Loucy (cell line): ENCODE measurements at regions not wholly inside any gene's neighbourhood (a gene's known extent, or its start where the extent isn't known, plus 50 kb on each side); places are given as distances from the start of the nearest gene placed in this dataset.

Source experiments
- H2AFZ ChIP-seq: fragments of 200-600 bp; sonication (generic); 2 replicates; pipeline ENCODE4 v1.6.0; 2016; ENCODE audit warnings: antibody characterized with exemption, mild to moderate bottlenecking, low read length, moderate library complexity
- H3F3A ChIP-seq: fragments of 200-600 bp; 2 replicates; pipeline ENCODE4 v1.6.0; 2016; ENCODE audit warnings: antibody characterized with exemption, low read depth, mild to moderate bottlenecking
- H3K27me3 ChIP-seq: fragments of 200-600 bp; sonication (generic); 2 replicates; pipeline ENCODE4 v1.6.1; 2014; ENCODE audit warnings: low read length, mild to moderate bottlenecking; ENCODE audit not compliant: insufficient read depth, poor library complexity, severe bottlenecking
- H3K36me3 ChIP-seq: fragments of 200-600 bp; sonication (generic); 2 replicates; pipeline ENCODE4 v1.6.1; 2016; ENCODE audit warnings: low read length; ENCODE audit not compliant: insufficient read depth
- H3K4me1 ChIP-seq: fragments of 200-600 bp; sonication (generic); 2 replicates; pipeline ENCODE4 v1.5.1; 2014; ENCODE audit warnings: low read length, mild to moderate bottlenecking; ENCODE audit not compliant: insufficient read depth, poor library complexity, severe bottlenecking
- H3K4me2 ChIP-seq: fragments of 200-600 bp; sonication (generic); 2 replicates; pipeline ENCODE4 v1.6.0; 2014; ENCODE audit warnings: antibody characterized with exemption, low read length, low read depth, mild to moderate bottlenecking; ENCODE audit not compliant: poor library complexity, severe bottlenecking
- H3K4me3 ChIP-seq: fragments of 200-600 bp; sonication (generic); 2 replicates; pipeline ENCODE4 v1.5.1; 2014; ENCODE audit warnings: low read length, mild to moderate bottlenecking, mixed read lengths; ENCODE audit not compliant: poor library complexity, severe bottlenecking
- H3K79me2 ChIP-seq: fragments of 200-600 bp; sonication (generic); 2 replicates; pipeline ENCODE4 v1.6.1; 2014; ENCODE audit warnings: low read length; ENCODE audit not compliant: insufficient read depth
- H3K9ac ChIP-seq: fragments of 200-600 bp; sonication (generic); 2 replicates; pipeline ENCODE4 v1.6.0; 2014; ENCODE audit warnings: mild to moderate bottlenecking, low read depth, low read length, moderate library complexity; ENCODE audit not compliant: poor library complexity, severe bottlenecking
- H3K9me2 ChIP-seq: fragments of 200-600 bp; sonication (generic); replicated peaks from 2 replicates; pipeline ENCODE4 v1.6.1; 2016; ENCODE audit warnings: low read depth, low read length, mixed read lengths
- H3K9me3 ChIP-seq: fragments of 200-600 bp; sonication (generic); 2 replicates; pipeline ENCODE4 v1.6.1; 2014; ENCODE audit warnings: mild to moderate bottlenecking, antibody characterized with exemption, low read length, low read depth; ENCODE audit not compliant: insufficient read depth
- H4K20me1 ChIP-seq: fragments of 200-600 bp; sonication (generic); 2 replicates; pipeline ENCODE4 v1.6.0; 2014; ENCODE audit warnings: antibody characterized with exemption, low read length, mild to moderate bottlenecking; ENCODE audit not compliant: insufficient read depth, poor library complexity, severe bottlenecking
- CTCF ChIP-seq: fragments of 200-600 bp; sonication (generic); conservative IDR thresholded peaks from 2 replicates; pipeline ENCODE4 v1.5.1; 2014; ENCODE audit warnings: mild to moderate bottlenecking, antibody characterized with exemption, low read length
- EZH2phosphoT487 ChIP-seq: fragments of 200-600 bp; IDR thresholded peaks from 2 replicates; pipeline ENCODE4 v1.6.1; 2018; ENCODE audit warnings: antibody characterized with exemption, mild to moderate bottlenecking, moderate library complexity, borderline replicate concordance

- Histone ChIP-seq H4K20me1 (no peaks in the 10 kb centered on the region), H3K36me3 (no peaks in the 10 kb centered on the region), H3K79me2 (no peaks in the 10 kb centered on the region), H3K27me3 (no peaks in the 10 kb centered on the region), H3K4me3 (no peak overlapping the region), H3K9ac (no peak overlapping the region), H3F3A (no peaks in the 10 kb centered on the region), H3K4me1 (no peaks in the 10 kb centered on the region), H2AFZ (no peak overlapping the region), H3K4me2 (no peak overlapping the region), H3K9me3 (no peaks in the 10 kb centered on the region), H3K9me2 (no peaks in the 10 kb centered on the region)
- TF ChIP-seq CTCF = no peak
- TF ChIP-seq EZH2phosphoT487 = no peak
These were observed 565.7 kb upstream of the SMIM31 start for GRCh38 chr4:164188236-164188635.

GRCh38 chr4:164192844-164193243, 561.1 kb upstream of the SMIM31 start:
- no peaks in the 10 kb centered on the region for H3F3A ChIP-seq
- no peak overlapping the region for H3K9ac ChIP-seq
- no peak overlapping the region for H3K4me2 ChIP-seq
- no peaks in the 10 kb centered on the region for H3K79me2 ChIP-seq
- no peaks in the 10 kb centered on the region for H4K20me1 ChIP-seq
- no peak overlapping the region for H3K4me3 ChIP-seq
- H3K9me2 ChIP-seq = no peaks in the 10 kb centered on the region
- H2AFZ ChIP-seq = no peak overlapping the region
- no peaks in the 10 kb centered on the region for H3K4me1 ChIP-seq
- no peaks in the 10 kb centered on the region for H3K27me3 ChIP-seq
- no peaks in the 10 kb centered on the region for H3K9me3 ChIP-seq
- TF ChIP-seq EZH2phosphoT487 (no peak), CTCF (no peak)
- H3K36me3 ChIP-seq = no peaks in the 10 kb centered on the region

- Histone ChIP-seq H3K4me2 (no peak overlapping the region), H3K4me1 (no peaks in the 10 kb centered on the region)
These were observed 560.3 kb upstream of the SMIM31 start for GRCh38 chr4:164193676-164194075.

More at GRCh38 chr4:164193676-164194075, 560.3 kb upstream of the SMIM31 start:
- TF ChIP-seq CTCF (no peak), EZH2phosphoT487 (no peak)
- H4K20me1 ChIP-seq = no peaks in the 10 kb centered on the region
- H3K9me2 ChIP-seq = no peaks in the 10 kb centered on the region
- no peak overlapping the region for H3K9ac ChIP-seq
- H3K36me3 ChIP-seq = no peaks in the 10 kb centered on the region
- H2AFZ ChIP-seq = no peak overlapping the region
- H3F3A ChIP-seq = no peaks in the 10 kb centered on the region
- no peak overlapping the region for H3K4me3 ChIP-seq
- no peaks in the 10 kb centered on the region for H3K79me2 ChIP-seq
- no peaks in the 10 kb centered on the region for H3K27me3 ChIP-seq
- H3K9me3 ChIP-seq = no peaks in the 10 kb centered on the region
